H1 (cell line): ENCODE measurements at regions not wholly inside any gene's neighbourhood (a gene's known extent, or its start where the extent isn't known, plus 50 kb on each side); places are given as distances from the start of the nearest gene placed in this dataset.

Experiments
- JUND ChIP-seq: IDR thresholded peaks from 2 replicates; pipeline ENCODE4 v1.6.1; 2011; ENCODE audit warnings: mild to moderate bottlenecking, improper control_type of control experiment, low read length
- MAFK ChIP-seq: IDR thresholded peaks from 2 replicates; pipeline ENCODE4 v1.6.1; 2012; ENCODE audit warnings: low read depth, mild to moderate bottlenecking, improper control_type of control experiment, low read length
- MAX ChIP-seq: IDR thresholded peaks from 2 replicates; pipeline ENCODE4 v1.6.1; 2012; ENCODE audit warnings: inconsistent platforms
- POLR2A ChIP-seq, 2 experiments: IDR thresholded peaks; 1 replicate in 1 of 2; 2 replicates in 1 of 2; pipeline ENCODE4 v1.6.1; 2011; ENCODE audit warnings: low read depth in 2 of 2, low read length in 2 of 2, mild to moderate bottlenecking in 2 of 2; ENCODE audit errors: control extremely low read depth in 1 of 2
- TF ChIP-seq, protein P1 (sequence below), 3 experiments: IDR thresholded peaks; 1 replicate in 2 of 3; 2 replicates in 1 of 3; pipeline versions ENCODE4 v1.5.1 to v1.6.1; 2011; ENCODE audit warnings: low read length in 3 of 3, mild to moderate bottlenecking in 3 of 3, inconsistent platforms in 2 of 3, low read depth in 1 of 3, moderate library complexity in 1 of 3; ENCODE audit not compliant: insufficient read depth in 1 of 3; ENCODE audit errors: control extremely low read depth in 1 of 3

DNA sequence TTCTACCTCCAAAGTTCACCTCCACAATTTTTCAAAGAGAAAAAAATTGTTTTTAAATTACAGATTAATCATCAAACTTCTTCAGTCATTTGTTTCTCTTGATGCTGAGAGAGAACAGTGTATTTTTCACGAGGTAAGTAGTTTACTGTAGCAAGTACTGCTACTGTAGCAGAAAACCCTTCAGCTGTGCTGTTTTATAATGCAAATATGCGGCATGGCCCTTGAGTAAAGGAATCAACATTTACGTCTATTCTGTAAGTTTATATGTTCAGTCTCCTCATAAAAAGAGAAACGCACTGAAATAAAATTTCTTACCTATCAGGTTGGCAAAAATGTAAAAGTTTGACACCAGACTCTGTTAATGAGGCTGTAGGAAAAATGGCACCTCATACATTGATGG, 399.0 kb downstream of the NKX6-1 start:
- TF ChIP-seq POLR2A (IDR thresholded peaks at IDR 0.05; ENCODE audit: control extremely low read depth in 1 of 2, low read depth in 2 of 2, low read length in 2 of 2) (no peak), MAX (no peak), JUND (no peak), MAFK (no peak)
- TF ChIP-seq, protein P1, sequence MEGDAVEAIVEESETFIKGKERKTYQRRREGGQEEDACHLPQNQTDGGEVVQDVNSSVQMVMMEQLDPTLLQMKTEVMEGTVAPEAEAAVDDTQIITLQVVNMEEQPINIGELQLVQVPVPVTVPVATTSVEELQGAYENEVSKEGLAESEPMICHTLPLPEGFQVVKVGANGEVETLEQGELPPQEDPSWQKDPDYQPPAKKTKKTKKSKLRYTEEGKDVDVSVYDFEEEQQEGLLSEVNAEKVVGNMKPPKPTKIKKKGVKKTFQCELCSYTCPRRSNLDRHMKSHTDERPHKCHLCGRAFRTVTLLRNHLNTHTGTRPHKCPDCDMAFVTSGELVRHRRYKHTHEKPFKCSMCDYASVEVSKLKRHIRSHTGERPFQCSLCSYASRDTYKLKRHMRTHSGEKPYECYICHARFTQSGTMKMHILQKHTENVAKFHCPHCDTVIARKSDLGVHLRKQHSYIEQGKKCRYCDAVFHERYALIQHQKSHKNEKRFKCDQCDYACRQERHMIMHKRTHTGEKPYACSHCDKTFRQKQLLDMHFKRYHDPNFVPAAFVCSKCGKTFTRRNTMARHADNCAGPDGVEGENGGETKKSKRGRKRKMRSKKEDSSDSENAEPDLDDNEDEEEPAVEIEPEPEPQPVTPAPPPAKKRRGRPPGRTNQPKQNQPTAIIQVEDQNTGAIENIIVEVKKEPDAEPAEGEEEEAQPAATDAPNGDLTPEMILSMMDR (IDR thresholded peaks at IDR 0.05; ENCODE audit: control extremely low read depth in 1 of 3, insufficient read depth in 1 of 3, low read depth in 1 of 3, low read length in 3 of 3): no peak
